HepG2 (cell line): ENCODE measurements at regions not wholly inside any gene's neighbourhood (a gene's known extent, or its start where the extent isn't known, plus 50 kb on each side); places are given as distances from the start of the nearest gene placed in this dataset.

Experiments used
- CHD2 ChIP-seq: IDR thresholded peaks from 2 replicates; pipeline ENCODE4 v1.6.1; 2011; ENCODE audit warnings: low read depth, low read length, improper control_type of control experiment
- GATAD2A ChIP-seq: IDR thresholded peaks from 2 replicates; pipeline ENCODE4 v1.6.1; 2016
- MIER2 ChIP-seq: IDR thresholded peaks from 2 replicates; pipeline ENCODE4 v1.6.1; 2016; ENCODE audit warnings: missing biosample characterization, missing genetic modification reagents
- MLLT10 ChIP-seq: sonication (generic); formaldehyde crosslinking; IDR thresholded peaks from 2 replicates; pipeline ENCODE4 v1.4.0; 2020; ENCODE audit warnings: missing genetic modification reagents
- NR2F1 ChIP-seq, 2 experiments: fragments of 450-650 bp in 1 of 2; formaldehyde crosslinking in 1 of 2; IDR thresholded peaks; 2 replicates each; pipeline versions ENCODE4 v1.5.0 to v1.6.1; 2016 to 2020; ENCODE audit warnings: mild to moderate bottlenecking in 1 of 2, missing compliant biosample characterization in 1 of 2, missing genetic modification reagents in 1 of 2, moderate library complexity in 1 of 2
- RFX3 ChIP-seq: IDR thresholded peaks from 2 replicates; pipeline ENCODE4 v1.6.1; 2016; ENCODE audit warnings: missing biosample characterization, missing genetic modification reagents
- TCF7L2 ChIP-seq: IDR thresholded peaks from 2 replicates; pipeline ENCODE4 v1.6.1; 2011; ENCODE audit warnings: mild to moderate bottlenecking, low read depth, low read length, moderate library complexity
- ZFP36 ChIP-seq: fragments of 150-350 bp; IDR thresholded peaks from 2 replicates; pipeline ENCODE4 v1.6.1; 2018; ENCODE audit warnings: borderline replicate concordance, low read length, low read depth; ENCODE audit not compliant: partially characterized antibody
- ZFP37 ChIP-seq: sonication (generic); formaldehyde crosslinking; IDR thresholded peaks from 2 replicates; pipeline ENCODE4 v1.4.0; 2020; ENCODE audit warnings: missing genetic modification reagents, borderline replicate concordance
- ZFP90 ChIP-seq: sonication (generic); formaldehyde crosslinking; IDR thresholded peaks from 2 replicates; pipeline ENCODE4 v1.8.0; 2022; ENCODE audit warnings: missing genetic modification reagents, mild to moderate bottlenecking, inconsistent platforms, borderline replicate concordance
- ZMYM3 ChIP-seq: sonication (generic); formaldehyde crosslinking; IDR thresholded peaks from 2 replicates; pipeline ENCODE4 v1.5.1; 2020; ENCODE audit warnings: mild to moderate bottlenecking, missing genetic modification reagents
- ZNF276 ChIP-seq: sonication (generic); formaldehyde crosslinking; IDR thresholded peaks from 2 replicates; pipeline ENCODE4 v1.4.0; 2020; ENCODE audit warnings: mild to moderate bottlenecking, low read depth, missing genetic modification reagents
- ZNF552 ChIP-seq: sonication (generic); formaldehyde crosslinking; IDR thresholded peaks from 2 replicates; pipeline ENCODE4 v1.9.0; 2022; ENCODE audit warnings: missing genetic modification reagents, mild to moderate bottlenecking, borderline replicate concordance
- ZNF567 ChIP-seq: sonication (generic); formaldehyde crosslinking; IDR thresholded peaks from 2 replicates; pipeline ENCODE4 v1.8.1; 2023; ENCODE audit warnings: mild to moderate bottlenecking, missing genetic modification reagents, borderline replicate concordance
- ZNF572 ChIP-seq: sonication (generic); formaldehyde crosslinking; IDR thresholded peaks from 2 replicates; pipeline ENCODE4 v1.5.1; 2020; ENCODE audit warnings: mild to moderate bottlenecking, missing genetic modification reagents
- ZNF672 ChIP-seq: sonication (generic); formaldehyde crosslinking; IDR thresholded peaks from 2 replicates; pipeline ENCODE4 v1.8.1; 2022; ENCODE audit warnings: missing genetic modification reagents
- ZNF776 ChIP-seq: sonication (generic); formaldehyde crosslinking; IDR thresholded peaks from 2 replicates; pipeline ENCODE4 v1.4.0; 2020; ENCODE audit warnings: mild to moderate bottlenecking, missing genetic modification reagents
- ZNF83 ChIP-seq: sonication (generic); formaldehyde crosslinking; IDR thresholded peaks from 2 replicates; pipeline ENCODE4 v1.4.0; 2020; ENCODE audit warnings: missing genetic modification reagents, mild to moderate bottlenecking, borderline replicate concordance
- ZSCAN29 ChIP-seq: sonication (generic); formaldehyde crosslinking; conservative IDR thresholded peaks from 2 replicates; pipeline ENCODE4 v1.4.0; 2020; ENCODE audit warnings: mild to moderate bottlenecking, missing genetic modification reagents
- TF ChIP-seq, protein P1 (sequence below): sonication (generic); formaldehyde crosslinking; IDR thresholded peaks from 2 replicates; pipeline ENCODE4 v1.9.0; 2022; ENCODE audit warnings: missing genetic modification reagents, mild to moderate bottlenecking, borderline replicate concordance
- TF ChIP-seq, protein P2 (sequence below): sonication (generic); formaldehyde crosslinking; IDR thresholded peaks from 2 replicates; pipeline ENCODE4 v1.8.0; 2022; ENCODE audit warnings: mild to moderate bottlenecking, missing genetic modification reagents, moderate library complexity
- TF ChIP-seq, protein P3 (sequence below): sonication (generic); formaldehyde crosslinking; IDR thresholded peaks from 2 replicates; pipeline ENCODE4 v1.5.0; 2020; ENCODE audit warnings: missing genetic modification reagents
- TF ChIP-seq, protein P4 (sequence below): sonication (generic); formaldehyde crosslinking; IDR thresholded peaks from 2 replicates; pipeline ENCODE4 v1.9.0; 2021; ENCODE audit warnings: missing genetic modification reagents, mild to moderate bottlenecking, borderline replicate concordance

DNA sequence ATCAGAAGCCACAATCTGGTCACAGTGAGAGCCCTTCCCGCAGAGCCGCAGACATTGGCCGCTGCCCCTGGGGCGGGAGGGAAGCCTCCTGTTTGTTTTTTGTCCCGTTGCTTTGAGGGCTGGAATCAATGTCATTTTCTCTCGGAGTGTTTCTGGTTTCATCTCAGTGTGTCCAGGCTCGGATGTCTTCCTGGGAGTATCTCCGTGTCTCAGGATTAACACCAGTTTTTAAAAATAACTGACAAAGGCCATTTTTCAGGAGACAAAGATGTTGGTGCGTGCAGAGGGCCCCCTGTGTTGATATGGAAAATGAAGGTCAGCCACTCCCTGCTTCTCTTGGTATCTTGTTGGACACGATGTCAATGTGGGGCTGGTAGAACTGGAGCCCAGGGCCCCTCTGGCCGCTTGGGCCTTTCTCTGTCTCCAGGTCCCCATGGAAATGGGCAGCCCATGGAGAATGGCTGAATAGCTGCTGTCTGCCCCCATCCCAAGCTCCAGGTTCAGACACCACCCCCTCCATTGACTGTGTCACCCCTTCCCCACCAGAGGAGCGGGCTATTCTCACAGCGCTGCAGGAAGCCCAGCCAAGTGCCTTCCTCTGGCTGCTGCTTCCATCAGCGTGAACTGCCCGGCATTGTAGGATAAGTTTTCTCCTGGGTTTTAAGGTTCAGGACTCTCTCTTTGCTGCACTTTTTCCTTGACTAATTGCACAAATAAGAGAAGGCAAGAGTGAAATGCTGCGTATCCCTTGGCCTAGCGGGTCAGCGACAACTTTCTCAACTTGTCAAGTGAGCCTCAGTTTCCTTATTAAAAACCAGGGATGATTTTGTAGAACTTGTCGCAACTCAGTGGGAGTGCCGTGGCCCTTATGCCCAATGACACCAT is 72.2 kb upstream of the METTL9 start (continued):
- no peak for TF ChIP-seq ZNF552 (CRISPR knock-in tag)
- TF ChIP-seq ZFP37 = no peak; the same call in 1 of the 2 replicates
- TF ChIP-seq ZNF572 (CRISPR knock-in tag) = peak; percentile 33; the same call in 1 of the 2 replicates
- TF ChIP-seq GATAD2A (CRISPR knock-in tag) = peak; percentile 41
- TF ChIP-seq RFX3 = no peak
- TF ChIP-seq, protein P1, sequence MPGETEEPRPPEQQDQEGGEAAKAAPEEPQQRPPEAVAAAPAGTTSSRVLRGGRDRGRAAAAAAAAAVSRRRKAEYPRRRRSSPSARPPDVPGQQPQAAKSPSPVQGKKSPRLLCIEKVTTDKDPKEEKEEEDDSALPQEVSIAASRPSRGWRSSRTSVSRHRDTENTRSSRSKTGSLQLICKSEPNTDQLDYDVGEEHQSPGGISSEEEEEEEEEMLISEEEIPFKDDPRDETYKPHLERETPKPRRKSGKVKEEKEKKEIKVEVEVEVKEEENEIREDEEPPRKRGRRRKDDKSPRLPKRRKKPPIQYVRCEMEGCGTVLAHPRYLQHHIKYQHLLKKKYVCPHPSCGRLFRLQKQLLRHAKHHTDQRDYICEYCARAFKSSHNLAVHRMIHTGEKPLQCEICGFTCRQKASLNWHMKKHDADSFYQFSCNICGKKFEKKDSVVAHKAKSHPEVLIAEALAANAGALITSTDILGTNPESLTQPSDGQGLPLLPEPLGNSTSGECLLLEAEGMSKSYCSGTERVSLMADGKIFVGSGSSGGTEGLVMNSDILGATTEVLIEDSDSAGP = 0 out of 2 replicates have a peak, but pooled peaks have one; percentile 25
- peak; percentile 40; the same call in 1 of the 2 replicates for TF ChIP-seq CHD2
- peak; percentile 74; the same call in 1 of the 2 replicates for TF ChIP-seq ZNF567
- no peak for TF ChIP-seq TCF7L2
- TF ChIP-seq ZNF83 = peak; percentile 69; the same call in 1 of the 2 replicates
- TF ChIP-seq ZNF776 (CRISPR knock-in tag) = 0 out of 2 replicates have a peak, but pooled peaks have one; percentile 38
- TF ChIP-seq MLLT10 (CRISPR knock-in tag) = no peak
- TF ChIP-seq ZFP90 (CRISPR knock-in tag) = 0 out of 2 replicates have a peak, but pooled peaks have one; percentile 22
- no peak; the same call in 1 of the 2 replicates for TF ChIP-seq ZSCAN29 (CRISPR knock-in tag)
- TF ChIP-seq ZMYM3 = peak; percentile 60; the same call in 1 of the 2 replicates
- peak; percentile 16; the same call in 1 of the 2 replicates for TF ChIP-seq MIER2 (CRISPR knock-in tag)
- TF ChIP-seq, protein P2, sequence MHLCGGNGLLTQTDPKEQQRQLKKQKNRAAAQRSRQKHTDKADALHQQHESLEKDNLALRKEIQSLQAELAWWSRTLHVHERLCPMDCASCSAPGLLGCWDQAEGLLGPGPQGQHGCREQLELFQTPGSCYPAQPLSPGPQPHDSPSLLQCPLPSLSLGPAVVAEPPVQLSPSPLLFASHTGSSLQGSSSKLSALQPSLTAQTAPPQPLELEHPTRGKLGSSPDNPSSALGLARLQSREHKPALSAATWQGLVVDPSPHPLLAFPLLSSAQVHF = no peak
- TF ChIP-seq, protein P3, sequence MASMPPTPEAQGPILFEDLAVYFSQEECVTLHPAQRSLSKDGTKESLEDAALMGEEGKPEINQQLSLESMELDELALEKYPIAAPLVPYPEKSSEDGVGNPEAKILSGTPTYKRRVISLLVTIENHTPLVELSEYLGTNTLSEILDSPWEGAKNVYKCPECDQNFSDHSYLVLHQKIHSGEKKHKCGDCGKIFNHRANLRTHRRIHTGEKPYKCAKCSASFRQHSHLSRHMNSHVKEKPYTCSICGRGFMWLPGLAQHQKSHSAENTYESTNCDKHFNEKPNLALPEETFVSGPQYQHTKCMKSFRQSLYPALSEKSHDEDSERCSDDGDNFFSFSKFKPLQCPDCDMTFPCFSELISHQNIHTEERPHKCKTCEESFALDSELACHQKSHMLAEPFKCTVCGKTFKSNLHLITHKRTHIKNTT (CRISPR knock-in tag) = no peak
- TF ChIP-seq ZNF672 = no peak
- TF ChIP-seq ZNF276 (CRISPR knock-in tag) = peak; percentile 74; the same call in 1 of the 2 replicates
- TF ChIP-seq NR2F1 (CRISPR knock-in tag; IDR thresholded peaks at IDR 0.05) = no peak; a peak in 1 of 4 replicates
- TF ChIP-seq ZFP36 = no peak
- TF ChIP-seq, protein P4, sequence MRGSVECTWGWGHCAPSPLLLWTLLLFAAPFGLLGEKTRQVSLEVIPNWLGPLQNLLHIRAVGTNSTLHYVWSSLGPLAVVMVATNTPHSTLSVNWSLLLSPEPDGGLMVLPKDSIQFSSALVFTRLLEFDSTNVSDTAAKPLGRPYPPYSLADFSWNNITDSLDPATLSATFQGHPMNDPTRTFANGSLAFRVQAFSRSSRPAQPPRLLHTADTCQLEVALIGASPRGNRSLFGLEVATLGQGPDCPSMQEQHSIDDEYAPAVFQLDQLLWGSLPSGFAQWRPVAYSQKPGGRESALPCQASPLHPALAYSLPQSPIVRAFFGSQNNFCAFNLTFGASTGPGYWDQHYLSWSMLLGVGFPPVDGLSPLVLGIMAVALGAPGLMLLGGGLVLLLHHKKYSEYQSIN (CRISPR knock-in tag) = no peak
